ENCODE measurements at regions not wholly inside any gene's neighbourhood (a gene's known extent, or its start where the extent isn't known, plus 50 kb on each side); places are given as distances from the start of the nearest gene placed in this dataset.
"Not testable (repeated sequence)": the region's sequence is repeated elsewhere in the genome, so short reads cannot be mapped to it uniquely, and the experiment has no call there.

DNA sequence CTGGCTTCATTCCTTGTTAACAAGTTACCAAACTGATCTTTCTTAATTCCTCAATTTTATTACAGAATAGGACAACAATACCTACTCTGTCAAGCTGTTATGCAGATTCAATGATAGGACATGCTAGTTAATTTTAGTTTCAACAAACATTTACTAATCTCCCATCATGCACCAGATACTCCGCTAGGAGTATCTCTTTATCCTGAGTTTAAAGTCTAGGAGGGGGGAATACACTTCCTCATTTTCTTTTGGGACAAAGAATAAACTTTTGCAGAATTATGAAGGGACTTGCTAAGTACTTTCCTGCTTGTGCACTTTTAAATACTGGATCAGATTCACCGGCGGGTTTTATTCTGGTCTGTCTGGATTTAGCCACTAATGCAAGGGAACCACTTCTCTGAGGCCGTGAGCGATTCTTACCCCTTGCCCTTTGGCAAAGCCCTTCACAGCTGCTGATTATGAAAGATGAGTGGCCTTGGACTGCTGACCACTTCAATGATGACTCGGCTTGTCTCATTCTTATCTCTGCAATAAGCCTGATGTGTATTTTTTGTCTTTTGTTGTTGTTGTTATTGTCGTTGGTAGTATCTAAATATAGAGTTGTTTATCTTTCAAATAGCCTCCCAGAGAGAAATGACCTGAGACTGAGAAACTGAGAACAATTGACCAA is 73.9 kb downstream of the RMI1 start:
- DNase-seq (ENCODE audit: low spot score) = no peak

DNA sequence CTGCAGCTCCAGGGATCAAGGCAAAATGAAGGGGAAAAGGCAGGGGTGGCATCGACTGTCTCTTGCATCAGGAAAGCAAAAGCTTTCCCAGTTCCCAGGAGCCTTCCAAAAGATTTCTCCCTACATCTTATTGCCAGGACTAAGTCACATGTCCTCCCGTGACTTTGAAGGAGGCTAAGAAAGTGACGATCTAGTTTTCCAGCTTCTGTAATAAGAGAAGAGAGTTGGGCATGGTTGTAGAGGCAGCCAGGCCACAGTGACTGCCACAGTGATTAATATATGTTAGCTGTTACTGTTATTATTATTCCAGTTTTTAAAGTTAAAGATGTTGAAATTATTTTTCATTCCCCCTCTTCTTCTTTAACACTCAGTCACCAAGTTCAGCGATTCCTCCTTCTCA is 77.1 kb downstream of the RMI1 start:
- DNase-seq (ENCODE audit: low spot score) = no peak

DNA sequence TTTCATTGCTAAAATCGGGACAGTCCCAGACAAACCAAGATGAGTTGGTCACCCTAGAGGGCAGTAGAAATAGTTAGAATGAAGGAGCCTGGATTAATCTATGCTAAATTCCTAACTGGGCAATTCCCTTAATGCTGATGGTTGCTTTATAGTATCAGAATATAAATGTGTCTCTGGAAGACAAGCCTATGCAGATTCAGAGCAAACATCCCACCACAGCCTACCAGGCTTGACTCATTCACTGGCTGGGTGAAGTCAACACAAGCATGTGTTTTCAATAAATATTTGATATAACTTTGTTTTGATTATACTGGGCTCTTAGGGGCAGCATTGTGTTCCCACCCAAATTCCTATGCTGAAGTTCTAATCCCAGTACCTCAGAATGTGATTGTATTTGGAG is 79.3 kb downstream of the RMI1 start:
- DNase-seq (ENCODE audit: low spot score) = no peak

DNA sequence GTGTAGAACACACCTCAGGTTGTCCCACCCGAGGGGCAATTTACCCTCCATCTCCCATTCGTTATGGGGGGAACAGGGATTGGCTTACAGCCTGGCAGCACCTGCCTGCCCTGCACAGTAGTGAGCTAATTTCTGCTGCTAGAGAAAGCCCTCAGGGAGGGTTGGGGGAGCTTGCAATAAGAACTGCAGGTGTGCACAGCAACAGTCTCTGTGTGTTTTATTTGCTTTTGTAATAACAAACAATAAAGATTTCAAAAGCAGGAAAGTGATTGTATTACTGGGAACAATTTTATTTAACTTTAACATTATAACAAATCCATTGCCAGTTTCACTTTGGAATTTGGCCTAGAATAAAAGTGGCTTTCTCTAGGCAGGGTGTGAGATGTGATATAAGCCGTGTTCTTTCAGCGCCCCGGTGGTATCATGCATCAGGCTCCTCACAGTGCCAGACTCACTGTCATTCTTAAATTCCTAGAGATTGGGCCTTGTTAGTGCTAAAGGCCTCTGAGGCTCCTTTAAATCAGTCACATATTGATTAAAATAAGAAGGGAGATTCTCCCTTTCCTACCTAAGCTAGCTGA is 81.1 kb downstream of the RMI1 start:
- DNase-seq (ENCODE audit: low spot score) = no peak

DNA sequence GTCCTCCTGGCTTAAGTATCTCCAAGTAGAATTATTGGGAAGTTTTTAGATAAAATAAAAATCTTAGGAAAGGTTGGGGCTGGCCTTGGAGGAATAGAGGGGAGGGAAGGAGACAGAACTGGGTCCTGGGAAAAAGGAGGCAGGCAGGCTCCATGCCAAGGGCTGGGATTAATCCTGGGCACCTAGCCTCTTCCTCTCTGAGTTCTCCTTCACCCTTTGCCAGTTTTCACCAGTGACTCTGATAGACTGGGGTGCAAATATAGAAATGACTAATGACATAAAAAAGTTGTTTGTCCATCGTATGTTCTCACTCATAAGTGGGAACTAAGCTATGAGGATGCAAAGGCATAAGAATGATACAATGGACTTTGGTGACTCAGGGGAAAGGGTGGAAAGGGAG is 81.9 kb downstream of the RMI1 start:
- no peak for DNase-seq (ENCODE audit: low spot score)

DNA sequence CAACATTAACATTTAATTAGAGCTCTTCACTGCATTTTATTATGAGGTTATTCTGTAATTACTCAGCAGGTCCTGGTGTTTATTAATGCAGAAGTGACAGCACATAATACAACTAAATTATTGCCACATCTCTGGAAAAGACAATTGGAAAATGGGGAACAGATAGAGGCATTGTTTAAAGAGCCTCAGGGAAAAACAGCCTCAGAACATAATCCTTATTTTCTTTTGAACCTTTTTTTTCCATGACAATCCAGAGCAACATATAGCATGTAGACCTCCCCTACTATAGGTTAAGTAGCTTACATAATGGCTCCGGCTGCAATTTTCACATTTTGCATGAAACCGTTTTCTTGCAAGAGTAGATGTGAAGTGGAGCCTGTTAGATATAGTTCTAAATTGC is 87.2 kb downstream of the RMI1 start:
- DNase-seq (ENCODE audit: low spot score) = no peak

DNA sequence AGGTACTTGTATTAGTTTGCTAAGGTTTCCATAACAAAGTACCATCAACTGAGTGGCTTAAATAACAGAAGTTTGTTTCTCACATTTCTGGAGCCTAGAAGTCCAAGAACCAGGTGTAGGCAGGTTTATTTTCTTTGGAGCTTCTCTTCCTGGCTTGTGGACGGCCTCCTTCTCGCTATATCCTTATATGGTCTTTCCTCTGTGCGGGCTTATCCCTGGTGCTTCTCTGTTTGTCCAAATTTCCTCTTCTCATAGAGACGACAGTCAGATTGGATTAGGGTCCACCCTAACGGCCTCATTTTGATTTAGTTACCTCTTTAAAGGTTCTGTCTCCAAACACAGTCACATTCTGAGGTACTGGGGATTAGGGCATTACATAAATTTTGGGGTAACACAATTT is 88.3 kb downstream of the RMI1 start:
- DNase-seq (ENCODE audit: low spot score) = no peak

DNA sequence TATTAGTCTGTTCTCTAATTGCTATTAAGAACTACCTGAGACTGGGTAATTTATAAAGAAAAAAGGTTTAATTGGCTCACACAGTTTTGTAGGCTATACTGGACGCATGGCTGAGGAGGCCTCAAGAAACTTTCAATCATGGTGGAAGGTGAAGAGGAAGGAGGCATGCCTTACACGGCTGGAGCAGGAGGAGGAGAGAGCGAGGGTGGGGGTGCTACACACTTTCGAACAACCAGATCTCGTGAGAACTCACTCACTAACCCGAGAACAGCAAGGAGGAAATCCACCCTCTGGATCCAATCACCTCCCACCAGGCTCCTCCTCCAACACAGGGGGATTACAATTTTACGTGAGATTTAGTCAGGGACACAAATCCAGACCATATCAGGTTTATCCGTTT is 90.0 kb downstream of the RMI1 start:
- no peak for DNase-seq (ENCODE audit: low spot score)

DNA sequence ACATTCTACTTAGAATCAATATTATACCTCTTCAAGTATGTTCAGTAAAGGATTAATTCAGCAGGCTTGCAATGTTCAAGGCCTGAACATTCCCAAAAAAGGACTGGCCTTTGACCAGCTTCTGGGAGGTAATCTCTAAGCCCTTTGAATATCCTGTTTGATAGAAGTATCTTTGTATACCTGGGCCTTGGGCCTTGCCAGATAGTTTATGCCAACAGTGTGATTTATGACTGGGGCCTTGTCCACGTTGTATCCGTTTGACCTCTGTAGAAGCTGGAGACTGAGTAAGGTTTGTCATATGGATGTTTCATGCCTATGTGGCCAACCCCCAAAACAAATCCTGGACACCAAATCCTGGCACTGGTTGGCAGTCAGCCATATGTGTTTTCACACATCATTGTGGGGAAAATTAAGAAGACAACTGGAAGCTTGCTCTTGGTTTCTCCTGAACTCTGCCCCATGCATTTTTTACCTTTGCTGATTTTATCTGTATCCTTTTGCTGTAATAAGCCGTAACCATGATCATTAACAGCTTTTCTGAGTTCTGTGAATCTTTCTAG is 92.1 kb downstream of the RMI1 start:
- no peak for DNase-seq (ENCODE audit: low spot score)

DNA sequence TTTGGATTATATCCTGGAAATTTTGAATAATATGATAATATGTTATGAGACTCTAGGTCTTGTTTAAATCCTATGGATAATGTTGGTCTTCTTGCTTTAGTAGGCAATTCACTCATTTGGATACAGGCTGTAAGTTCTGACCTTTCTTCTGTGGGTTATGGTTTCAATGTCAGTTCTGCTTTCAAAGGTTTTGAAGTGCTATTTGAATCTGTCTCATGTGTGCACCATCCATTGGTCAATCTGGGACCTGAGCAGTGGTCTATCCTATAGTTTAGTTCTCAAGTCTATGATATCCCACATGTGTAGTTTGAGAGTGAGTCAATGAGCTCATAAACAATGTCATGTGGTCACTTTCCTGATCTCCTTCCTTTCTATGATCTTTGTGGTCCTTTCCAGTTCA is 94.4 kb downstream of the RMI1 start:
- no peak for DNase-seq (ENCODE audit: low spot score)

DNA sequence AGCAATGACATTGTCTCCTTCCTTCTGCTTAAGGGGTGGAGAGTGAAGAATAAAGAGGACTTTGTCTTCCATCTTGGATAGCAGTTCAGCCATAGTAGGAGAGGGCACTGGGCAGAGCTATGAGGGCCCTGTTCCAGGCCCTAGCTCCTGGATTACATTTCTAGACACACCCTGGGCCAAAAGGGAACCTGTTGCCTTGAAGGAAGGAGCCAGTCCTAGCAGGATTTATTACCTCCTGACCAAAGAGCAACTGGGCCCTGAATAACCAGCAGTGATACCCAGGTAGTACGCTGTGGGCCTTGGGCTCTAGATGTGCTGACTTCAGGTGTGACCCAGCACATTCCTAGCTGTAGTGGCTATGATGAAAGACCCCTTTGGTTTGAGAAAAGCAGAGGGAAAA is 95.8 kb downstream of the RMI1 start:
- no peak for DNase-seq (ENCODE audit: low spot score)

DNA sequence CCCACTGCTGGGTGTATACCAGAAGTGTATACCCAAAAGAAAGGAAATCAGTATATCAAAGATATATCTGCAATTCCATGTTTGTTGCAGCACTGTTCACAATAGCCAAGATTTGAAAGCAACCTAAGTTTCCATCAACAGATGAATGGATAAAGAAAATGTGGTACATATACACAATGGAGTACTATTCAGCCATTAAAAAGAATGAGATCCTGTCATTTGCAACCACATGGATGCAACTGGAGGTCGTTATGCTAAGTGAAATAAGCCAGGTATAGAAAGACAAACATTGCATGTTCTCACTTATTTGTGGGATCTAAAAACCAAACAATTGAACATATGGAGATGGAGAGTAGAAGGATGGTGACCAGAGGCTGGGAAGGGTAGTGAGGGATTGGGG is 97.2 kb downstream of the RMI1 start:
- DNase-seq (ENCODE audit: low spot score) = not testable (repeated sequence)

DNA sequence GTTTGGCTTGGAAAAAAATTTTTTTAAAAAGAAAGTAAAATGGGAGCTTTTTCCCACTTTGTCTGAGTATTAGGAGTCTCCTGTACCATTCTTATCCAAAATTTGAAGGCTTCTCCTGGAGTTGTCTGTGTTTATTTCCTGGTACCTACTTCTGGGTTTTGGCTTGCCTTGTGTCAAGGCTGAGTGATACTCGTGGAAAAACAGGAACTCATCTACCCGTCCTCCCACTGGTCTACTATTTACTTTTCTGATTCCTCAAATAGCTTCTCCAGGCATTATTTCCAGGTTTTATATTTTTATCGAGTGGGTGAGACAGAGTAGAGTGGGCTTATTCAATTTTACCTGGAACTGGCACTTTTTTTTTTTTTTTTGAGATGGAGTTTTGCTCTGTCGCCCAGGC is 99.4 kb downstream of the RMI1 start:
- DNase-seq (ENCODE audit: low spot score) = no peak

DNA sequence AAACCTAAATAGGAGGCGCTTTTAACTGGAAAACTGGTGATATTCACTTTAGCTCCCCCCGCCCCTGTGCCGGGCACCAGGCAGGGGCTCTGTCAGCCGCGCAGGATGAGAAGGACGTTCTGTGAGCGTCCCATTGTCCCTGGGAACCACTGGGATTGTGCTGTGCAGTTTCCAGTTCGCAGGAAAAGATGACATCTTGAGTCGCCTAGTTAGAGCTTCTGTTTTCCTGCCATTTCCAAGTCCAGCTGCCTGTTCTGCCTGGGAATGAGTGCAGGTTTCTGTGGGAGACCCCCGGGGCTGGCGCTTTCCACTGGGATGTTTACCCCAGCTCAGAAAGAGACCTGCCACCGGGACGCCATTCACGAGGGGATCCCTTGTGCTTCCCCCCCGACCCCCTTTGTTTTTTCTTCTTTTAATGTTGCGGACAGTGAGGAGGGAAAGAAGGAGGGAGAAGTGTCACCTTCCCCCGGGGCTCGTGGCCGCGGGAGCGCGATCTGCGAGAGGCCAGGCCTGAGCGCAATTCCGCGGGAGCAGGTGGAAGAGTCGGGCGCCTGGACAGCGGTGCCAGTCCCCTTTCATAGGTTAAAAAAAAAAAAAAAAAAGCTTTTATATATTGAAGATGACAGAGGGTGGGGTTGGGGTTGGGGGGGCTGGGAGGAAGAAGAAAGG is 121.5 kb downstream of the RMI1 start:
- DNase-seq (ENCODE audit: low spot score) = no peak

DNA sequence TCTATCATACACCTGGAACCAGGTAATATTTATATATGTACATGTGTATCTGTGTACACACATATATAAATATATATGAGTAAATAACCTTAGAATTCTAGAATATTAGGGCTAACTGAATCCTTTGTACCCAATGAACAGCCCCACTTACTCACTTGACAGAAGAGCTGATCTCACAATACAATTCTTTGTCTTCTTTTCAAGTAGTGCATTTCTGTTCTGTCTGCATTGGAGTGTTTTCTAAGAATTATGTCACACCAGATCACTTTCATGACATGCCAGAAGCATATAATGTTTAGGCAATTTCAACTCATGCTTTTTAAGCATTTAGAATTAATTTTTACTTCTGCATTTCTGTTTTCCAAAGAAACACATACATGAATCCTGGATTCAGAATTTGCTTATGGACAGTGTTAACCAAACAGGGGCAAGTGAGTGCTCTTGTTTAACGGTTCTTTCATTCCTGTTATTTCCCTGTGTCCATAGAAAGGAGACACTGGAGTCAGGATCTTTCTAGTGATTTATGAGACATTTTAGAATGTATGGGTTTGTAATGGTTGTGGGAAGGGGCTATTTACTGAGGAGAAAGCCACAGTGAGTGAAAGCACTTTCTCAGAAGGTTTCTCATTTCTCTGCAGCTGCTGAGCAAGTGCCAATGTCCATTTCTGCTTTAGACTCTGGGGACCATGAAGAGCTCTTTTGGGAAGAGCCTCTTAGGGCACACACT is 123.2 kb downstream of the RMI1 start:
- no peak for DNase-seq (ENCODE audit: low spot score)

DNA sequence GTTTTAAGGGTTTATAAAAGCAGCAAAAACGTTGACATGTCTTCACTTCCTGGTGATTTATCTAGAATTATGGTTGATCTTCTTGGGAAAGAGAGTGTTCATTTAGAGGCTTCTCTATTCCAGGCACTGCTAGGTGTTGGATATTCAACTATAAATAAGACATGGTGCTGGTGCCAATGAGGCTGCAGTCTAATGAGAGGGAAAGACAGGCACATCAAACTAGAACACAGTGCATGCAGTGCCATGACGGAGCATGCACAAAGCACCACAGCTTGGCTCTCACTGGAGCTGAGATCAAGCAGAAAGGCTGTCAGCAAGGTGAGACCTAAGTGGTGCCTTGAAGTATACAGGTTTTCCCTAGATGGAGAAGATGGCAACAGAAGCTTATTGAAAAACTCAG is 126.5 kb downstream of the RMI1 start:
- DNase-seq (ENCODE audit: low spot score) = no peak

DNA sequence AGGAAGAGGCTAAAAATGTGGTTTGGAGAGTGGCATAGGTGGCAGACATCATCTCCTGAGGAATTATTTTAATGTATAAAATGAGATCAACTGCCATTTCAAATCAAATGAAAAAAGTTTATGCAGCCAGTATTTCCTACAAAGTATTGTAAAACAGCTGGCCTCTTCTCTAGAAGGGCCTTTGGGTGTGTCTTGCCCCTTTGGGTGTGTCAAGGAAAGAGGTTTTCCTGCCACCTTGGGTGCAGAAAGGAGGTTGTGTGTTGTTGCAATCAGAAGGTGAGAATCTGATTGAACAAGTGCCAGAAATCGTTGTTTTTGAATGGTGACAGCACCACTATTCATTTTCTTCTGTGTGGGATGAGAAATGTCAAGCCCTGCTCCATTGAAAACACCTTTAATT is 127.4 kb downstream of the RMI1 start:
- DNase-seq (ENCODE audit: low spot score) = no peak

DNA sequence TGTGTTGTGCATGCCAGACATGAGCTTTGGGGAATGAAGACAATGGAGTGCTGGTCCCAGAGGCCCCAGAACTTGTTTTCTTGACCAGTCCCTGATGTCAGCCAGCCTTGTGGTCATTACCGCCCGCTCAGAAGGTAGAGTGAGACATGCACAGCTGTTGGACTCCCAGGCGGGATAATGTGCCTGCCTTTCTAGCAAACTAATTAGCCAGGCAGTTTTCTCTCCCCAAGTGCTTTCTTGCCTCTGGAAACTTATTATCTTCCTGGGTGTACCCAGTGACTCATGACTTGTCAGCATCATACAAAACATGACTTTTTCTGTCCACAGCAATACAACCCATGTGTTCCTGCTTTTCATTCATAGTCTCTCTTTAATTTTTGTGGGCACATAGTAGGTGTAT is 131.1 kb downstream of the RMI1 start:
- peak; percentile 16 for DNase-seq (ENCODE audit: low spot score)

DNA sequence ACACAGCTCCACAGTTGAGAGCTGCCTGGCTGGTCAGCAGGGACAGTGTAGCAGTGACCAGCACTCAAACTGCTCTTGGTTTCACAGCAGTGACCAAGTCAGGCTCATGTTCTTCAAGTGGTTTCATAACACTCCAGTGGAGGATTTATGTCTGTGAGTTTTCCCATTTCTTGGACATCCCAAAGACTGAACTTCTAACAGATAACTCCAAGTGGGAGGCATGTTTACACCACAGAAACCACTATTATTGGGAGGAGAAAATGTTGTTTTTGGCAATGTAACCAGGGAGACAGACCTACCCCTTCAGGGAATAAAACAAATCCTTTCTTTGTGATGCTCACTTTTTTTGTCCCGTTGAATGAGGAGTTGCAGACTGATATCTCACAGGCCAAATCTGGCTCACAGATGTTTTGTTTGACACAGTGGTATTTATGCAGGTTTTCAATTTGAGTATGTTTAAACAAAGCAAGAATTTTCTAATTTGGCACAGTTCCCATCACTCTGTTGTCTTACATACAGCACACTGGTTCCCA is 141.5 kb downstream of the RMI1 start:
- peak; percentile 63 for DNase-seq (ENCODE audit: low spot score)

DNA sequence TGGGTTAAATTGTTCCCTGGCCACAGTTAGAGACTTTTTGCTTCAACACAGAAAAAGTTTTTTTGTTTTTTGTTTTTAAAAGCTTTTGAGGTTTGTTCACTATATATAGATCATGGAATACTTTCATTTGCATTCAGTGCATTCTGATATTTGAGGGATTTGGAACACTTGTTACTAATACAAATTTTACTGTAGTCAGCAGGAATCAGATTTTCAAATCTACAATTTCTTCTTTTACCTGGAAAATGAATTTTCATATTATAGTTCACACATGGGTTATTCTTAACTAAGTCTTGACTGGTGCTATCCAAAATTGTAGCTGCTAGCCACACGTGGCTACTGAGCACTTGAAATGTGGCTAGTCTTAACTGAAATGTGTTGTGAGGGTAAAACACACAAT is 142.0 kb downstream of the RMI1 start:
- DNase-seq (ENCODE audit: low spot score) = no peak

DNA sequence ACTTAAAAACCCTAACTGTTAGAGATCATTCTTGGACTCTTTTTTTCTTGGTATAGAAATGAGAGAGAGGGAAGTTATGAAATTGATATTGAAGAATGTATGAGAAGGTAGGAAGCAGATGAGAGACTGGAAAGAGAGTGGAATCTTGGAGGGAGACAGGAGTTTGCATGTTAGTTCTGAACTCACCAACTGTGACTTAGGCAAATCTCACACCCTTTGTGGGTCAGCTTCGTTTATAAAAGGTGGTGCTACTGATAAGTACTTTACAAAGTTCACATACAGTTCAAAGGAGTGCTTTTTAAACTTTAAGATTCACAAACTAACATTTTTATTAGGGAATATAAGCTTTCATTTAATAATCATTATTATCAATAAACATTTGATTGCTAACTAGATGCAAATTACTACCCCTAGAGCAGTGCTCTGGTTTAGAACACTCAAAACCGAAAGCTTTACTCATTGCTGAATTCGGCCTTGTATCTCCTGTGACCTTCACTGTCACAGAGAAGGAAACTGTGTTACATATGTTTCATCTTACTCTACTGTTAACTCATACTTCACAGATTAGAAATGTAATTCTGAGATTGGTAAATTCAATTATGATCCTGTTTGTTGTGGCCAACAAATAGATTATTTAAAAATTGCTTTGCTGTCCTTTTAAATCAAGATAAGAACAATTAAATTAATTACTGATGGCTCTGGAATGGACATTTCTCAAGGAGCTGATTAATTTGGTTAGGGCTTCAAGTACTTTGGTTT is 143.2 kb downstream of the RMI1 start:
- no peak for DNase-seq (ENCODE audit: low spot score)

DNA sequence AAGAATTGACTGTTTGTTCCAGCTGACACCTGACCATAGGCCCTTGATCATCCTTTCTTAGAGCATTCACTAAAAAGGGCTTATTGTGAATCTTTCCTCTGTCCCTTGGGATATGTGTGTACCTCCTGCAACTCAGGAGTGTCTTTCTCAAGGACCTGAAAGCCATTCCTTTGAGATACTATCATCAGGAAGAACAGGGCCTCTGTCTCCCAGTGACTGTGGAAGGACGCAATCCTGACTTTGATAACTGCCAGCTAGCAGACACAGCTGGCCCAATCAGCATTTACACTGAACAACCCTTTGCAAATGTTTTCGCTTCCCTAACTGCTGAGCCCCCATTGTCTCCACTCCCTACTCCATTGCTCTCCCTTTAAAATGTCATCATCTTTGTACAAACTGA is 144.4 kb downstream of the RMI1 start:
- no peak for DNase-seq (ENCODE audit: low spot score)

Data from GM03348 (cell line).